ENCODE measurements at regions not wholly inside any gene's neighbourhood (a gene's known extent, or its start where the extent isn't known, plus 50 kb on each side); places are given as distances from the start of the nearest gene placed in this dataset.

GRCh38 chr7:156465186-156465585 lies 175.4 kb upstream of the RNF32 start:
- no peak overlapping the region for H2AFZ ChIP-seq (replicated peaks; ENCODE audit: low read length, poor library complexity)
- H3K14ac ChIP-seq (replicated peaks; ENCODE audit: low read depth, low read length) = no peak overlapping the region
- no peak for ATAC-seq (ENCODE audit: low read depth)
- H2BK120ac ChIP-seq (ENCODE audit: low read depth, low read length) = no peak overlapping the region
- H3K27me3 ChIP-seq (ENCODE audit: control insufficient read depth, insufficient read depth, low read length) = peaks cover 1% of the 10 kb centered on the region; the same call in 1 of the 2 replicates
- no peaks in the 10 kb centered on the region for H3K36me3 ChIP-seq (ENCODE audit: control insufficient read depth, insufficient read depth, low read length)
- H3K79me1 ChIP-seq (ENCODE audit: low read depth in 1 of 2, low read length in 2 of 2) = no peaks in the 10 kb centered on the region
- WGBS, 2 experiments (ENCODE audit: extremely low coverage in 2 of 2, insufficient read length in 1 of 2) = 72% methylated on average over 5 of the region's 10 CpGs; no CpG with 5 or more reads in 1 of the 2 experiments
- H2AK5ac ChIP-seq (ENCODE audit: low read depth, low read length) = no peak overlapping the region
- H3K18ac ChIP-seq (ENCODE audit: low read depth, low read length) = no peak overlapping the region
- ChIA-PET CTCF (no interaction called here), POLR2A (ENCODE audit: unreplicated experiment) (no interaction called here)
- H2BK5ac ChIP-seq (ENCODE audit: low read depth, low read length, poor library complexity, severe bottlenecking) = no peak overlapping the region
- dilution Hi-C loops (cut with HindIII; ENCODE audit: low sequenced_read_pairs, unreplicated experiment) = no loop called here
- intact Hi-C loops (cut with micrococcal nuclease) = no loop called here
- H4K20me1 ChIP-seq (ENCODE audit: insufficient read depth, low read length) = no peaks in the 10 kb centered on the region
- no peaks in the 10 kb centered on the region for H3K9me1 ChIP-seq (ENCODE audit: insufficient read depth, low read length)
- H2BK20ac ChIP-seq (ENCODE audit: low read depth, low read length) = no peak overlapping the region
- in situ Hi-C loops (cut with MboI; ENCODE audit: low sequenced_read_pairs) = no loop called here
- no peak overlapping the region for H3K9ac ChIP-seq (ENCODE audit: low read depth, low read length)
- no peak overlapping the region for H2AK9ac ChIP-seq (replicated peaks; ENCODE audit: low read depth, low read length, poor library complexity)
- TF ChIP-seq, protein P1, sequence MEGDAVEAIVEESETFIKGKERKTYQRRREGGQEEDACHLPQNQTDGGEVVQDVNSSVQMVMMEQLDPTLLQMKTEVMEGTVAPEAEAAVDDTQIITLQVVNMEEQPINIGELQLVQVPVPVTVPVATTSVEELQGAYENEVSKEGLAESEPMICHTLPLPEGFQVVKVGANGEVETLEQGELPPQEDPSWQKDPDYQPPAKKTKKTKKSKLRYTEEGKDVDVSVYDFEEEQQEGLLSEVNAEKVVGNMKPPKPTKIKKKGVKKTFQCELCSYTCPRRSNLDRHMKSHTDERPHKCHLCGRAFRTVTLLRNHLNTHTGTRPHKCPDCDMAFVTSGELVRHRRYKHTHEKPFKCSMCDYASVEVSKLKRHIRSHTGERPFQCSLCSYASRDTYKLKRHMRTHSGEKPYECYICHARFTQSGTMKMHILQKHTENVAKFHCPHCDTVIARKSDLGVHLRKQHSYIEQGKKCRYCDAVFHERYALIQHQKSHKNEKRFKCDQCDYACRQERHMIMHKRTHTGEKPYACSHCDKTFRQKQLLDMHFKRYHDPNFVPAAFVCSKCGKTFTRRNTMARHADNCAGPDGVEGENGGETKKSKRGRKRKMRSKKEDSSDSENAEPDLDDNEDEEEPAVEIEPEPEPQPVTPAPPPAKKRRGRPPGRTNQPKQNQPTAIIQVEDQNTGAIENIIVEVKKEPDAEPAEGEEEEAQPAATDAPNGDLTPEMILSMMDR (conservative IDR thresholded peaks at IDR 0.05; ENCODE audit: low read depth, low read length) = no peak
- no peak overlapping the region for H2BK15ac ChIP-seq (ENCODE audit: low read depth, low read length)
- H4K91ac ChIP-seq (ENCODE audit: insufficient read depth, low read depth, low read length) = no peak overlapping the region
- H3K4me3 ChIP-seq (ENCODE audit: insufficient read depth, low read depth, low read length) = no peak overlapping the region
- H3K23ac ChIP-seq (ENCODE audit: low read depth, low read length) = no peak overlapping the region
- no peak overlapping the region for H3K4ac ChIP-seq (ENCODE audit: low read depth, low read length)
- no peak overlapping the region for H3K56ac ChIP-seq (ENCODE audit: extremely low read depth, insufficient read depth, low read length)
- H3K4me1 ChIP-seq (ENCODE audit: control insufficient read depth, insufficient read depth, low read length) = no peaks in the 10 kb centered on the region
- BruUV-seq (replicated peaks) = no TSS peak
- no peak overlapping the region for H4K5ac ChIP-seq (ENCODE audit: low read depth, low read length)
- H4K8ac ChIP-seq (ENCODE audit: low read depth in 2 of 2, low read length in 2 of 2) = no peak overlapping the region
- DNase-seq = no peak
- no peak overlapping the region for H3K4me2 ChIP-seq (ENCODE audit: low read depth, low read length)
- no peak overlapping the region for H3K27ac ChIP-seq (ENCODE audit: insufficient read depth, low read length)
- peaks cover 4% of the 10 kb centered on the region; the same call in 1 of the 2 replicates for H3K9me3 ChIP-seq (ENCODE audit: control insufficient read depth, insufficient read depth, low read length)
